Vagina (tissue), 2 donors: ENCODE measurements at regions not wholly inside any gene's neighbourhood (a gene's known extent, or its start where the extent isn't known, plus 50 kb on each side); places are given as distances from the start of the nearest gene placed in this dataset.
A peak's percentile ranks its signal among the peaks of the same experiment; 100 is the strongest.

ENCODE experiments used
- DNase-seq, 2 donors: peaks; one replicate each; pipeline ENCODE4 v3.0.0-alpha.2; 2017; ENCODE audit errors: extremely low spot score in 2 of 2
- H3K27ac ChIP-seq: fragments of 200-600 bp; sonication (generic); one replicate; pipeline ENCODE4 v1.5.1; 2019
- H3K27me3 ChIP-seq: fragments of 200-600 bp; sonication (generic); one replicate; pipeline ENCODE4 v1.5.1; 2019
- H3K36me3 ChIP-seq, 2 donors: fragments of 200-600 bp; sonication (generic); one replicate each; pipeline ENCODE4 v1.5.1; 2017 to 2019
- H3K4me1 ChIP-seq: fragments of 200-600 bp; sonication (generic); one replicate; pipeline ENCODE4 v1.5.1; 2019
- H3K4me3 ChIP-seq, 2 donors: fragments of 200-600 bp; sonication (generic); 1 replicate in 1 of 2; 2 replicates in 1 of 2; pipeline ENCODE4 v1.5.1; 2016 to 2019
- H3K9me3 ChIP-seq: fragments of 200-600 bp; sonication (generic); one replicate; pipeline ENCODE4 v1.5.1; 2019
- POLR2A ChIP-seq, 2 donors: fragments of 450-650 bp; IDR thresholded peaks; one replicate each; pipeline ENCODE4 v1.6.1; 2017; ENCODE audit warnings: antibody characterized with exemption in 2 of 2, mild to moderate bottlenecking in 2 of 2, moderate library complexity in 2 of 2
- POLR2AphosphoS5 ChIP-seq, 2 donors: sonication (generic); formaldehyde crosslinking; IDR thresholded peaks; one replicate each; pipeline ENCODE4 v1.9.0; 2017; ENCODE audit warnings: antibody characterized with exemption in 2 of 2, mild to moderate bottlenecking in 2 of 2, low read depth in 1 of 2; ENCODE audit not compliant: insufficient read depth in 1 of 2
- intact Hi-C: fragments of 100-400 bp; cut with DNase I; formaldehyde crosslinking; loops from one replicate; pipeline ENCODE4 v1.15.1; 2023
- TF ChIP-seq, protein P1 (sequence below), 3 experiments: fragments of 450-650 bp in 2 of 3; fragments of 200-600 bp in 1 of 3; sonication (generic) in 1 of 3; IDR thresholded peaks; one replicate each; pipeline ENCODE4 v1.5.1; 2017 to 2019; ENCODE audit warnings: antibody characterized with exemption in 3 of 3, mild to moderate bottlenecking in 2 of 3, moderate library complexity in 2 of 3

DNA sequence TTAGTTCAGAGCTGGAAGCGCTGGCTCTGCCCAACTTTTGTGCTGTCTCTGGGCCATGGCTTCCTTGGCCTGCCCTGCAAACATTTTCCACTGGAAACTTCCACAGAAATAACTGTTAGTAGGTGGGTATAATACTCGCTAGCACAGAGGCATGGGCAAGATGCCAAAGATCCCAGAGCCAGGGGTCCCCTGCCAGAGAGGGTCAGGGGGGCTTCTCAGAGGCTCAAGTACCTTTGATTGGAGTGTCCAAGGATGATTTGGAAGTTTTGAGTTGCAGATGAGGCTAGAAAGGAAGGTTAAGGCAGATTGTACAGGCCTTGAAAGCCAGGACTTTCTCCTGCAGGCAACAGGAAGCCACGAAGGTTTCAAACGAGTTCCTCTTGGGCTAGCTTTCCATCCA lies 187.6 kb downstream of the DICER1 start:
- peak in 1 of 2 donors; percentile 82 for DNase-seq
- no peaks in the 10 kb centered on the region for H3K36me3 ChIP-seq
- TF ChIP-seq, protein P1, sequence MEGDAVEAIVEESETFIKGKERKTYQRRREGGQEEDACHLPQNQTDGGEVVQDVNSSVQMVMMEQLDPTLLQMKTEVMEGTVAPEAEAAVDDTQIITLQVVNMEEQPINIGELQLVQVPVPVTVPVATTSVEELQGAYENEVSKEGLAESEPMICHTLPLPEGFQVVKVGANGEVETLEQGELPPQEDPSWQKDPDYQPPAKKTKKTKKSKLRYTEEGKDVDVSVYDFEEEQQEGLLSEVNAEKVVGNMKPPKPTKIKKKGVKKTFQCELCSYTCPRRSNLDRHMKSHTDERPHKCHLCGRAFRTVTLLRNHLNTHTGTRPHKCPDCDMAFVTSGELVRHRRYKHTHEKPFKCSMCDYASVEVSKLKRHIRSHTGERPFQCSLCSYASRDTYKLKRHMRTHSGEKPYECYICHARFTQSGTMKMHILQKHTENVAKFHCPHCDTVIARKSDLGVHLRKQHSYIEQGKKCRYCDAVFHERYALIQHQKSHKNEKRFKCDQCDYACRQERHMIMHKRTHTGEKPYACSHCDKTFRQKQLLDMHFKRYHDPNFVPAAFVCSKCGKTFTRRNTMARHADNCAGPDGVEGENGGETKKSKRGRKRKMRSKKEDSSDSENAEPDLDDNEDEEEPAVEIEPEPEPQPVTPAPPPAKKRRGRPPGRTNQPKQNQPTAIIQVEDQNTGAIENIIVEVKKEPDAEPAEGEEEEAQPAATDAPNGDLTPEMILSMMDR (IDR thresholded peaks at IDR 0.05): no peak
- TF ChIP-seq POLR2AphosphoS5 (IDR thresholded peaks at IDR 0.05; ENCODE audit: insufficient read depth in 1 of 2, low read depth in 1 of 2) (no peak), POLR2A (IDR thresholded peaks at IDR 0.05) (no peak)
- H3K4me1 ChIP-seq: no peaks in the 10 kb centered on the region
- no peaks in the 10 kb centered on the region for H3K27me3 ChIP-seq
- no peaks in the 10 kb centered on the region for H3K9me3 ChIP-seq
- no peak overlapping the region for H3K27ac ChIP-seq
- no peak overlapping the region for H3K4me3 ChIP-seq
- intact Hi-C loops: no loop called here

GRCh38 chr14:94966868-94967267 lies 190.5 kb downstream of the DICER1 start:
- Histone ChIP-seq H3K4me3 (no peak overlapping the region), H3K27ac (no peak overlapping the region), H3K27me3 (no peaks in the 10 kb centered on the region), H3K4me1 (no peaks in the 10 kb centered on the region), H3K36me3 (no peaks in the 10 kb centered on the region), H3K9me3 (no peaks in the 10 kb centered on the region)
- TF ChIP-seq POLR2AphosphoS5 (IDR thresholded peaks at IDR 0.05; ENCODE audit: insufficient read depth in 1 of 2, low read depth in 1 of 2) (no peak), POLR2A (IDR thresholded peaks at IDR 0.05) (no peak)
- TF ChIP-seq, protein P1 (IDR thresholded peaks at IDR 0.05): no peak
- intact Hi-C loops: no loop called here
- DNase-seq: no peak

DNA sequence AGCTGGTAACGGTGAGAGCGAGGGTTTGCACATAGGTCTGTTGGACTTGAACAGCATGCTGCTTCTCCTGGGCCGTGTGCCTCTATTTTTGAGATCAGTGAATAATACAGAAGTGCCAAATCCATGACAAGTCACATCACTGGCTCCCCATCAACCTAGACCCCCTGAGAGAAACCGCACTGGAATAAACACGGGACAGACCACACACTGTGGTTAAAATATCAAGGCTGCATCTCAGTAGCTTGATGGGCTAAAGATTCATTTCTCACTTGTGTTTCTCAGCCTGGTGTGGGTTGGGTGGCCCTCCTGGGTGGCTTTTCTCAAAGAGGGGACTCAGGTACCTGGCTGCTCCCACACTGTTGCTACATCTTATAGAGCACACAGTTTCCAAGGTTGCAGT lies 191.0 kb downstream of the DICER1 start:
- H3K4me1 ChIP-seq: no peaks in the 10 kb centered on the region
- no peaks in the 10 kb centered on the region for H3K27me3 ChIP-seq
- no peaks in the 10 kb centered on the region for H3K36me3 ChIP-seq
- no peak overlapping the region for H3K27ac ChIP-seq
- DNase-seq: peak in 1 of 2 donors; percentile 42
- H3K4me3 ChIP-seq: no peak overlapping the region
- TF ChIP-seq POLR2AphosphoS5 (IDR thresholded peaks at IDR 0.05; ENCODE audit: insufficient read depth in 1 of 2, low read depth in 1 of 2) (no peak), POLR2A (IDR thresholded peaks at IDR 0.05) (no peak)
- TF ChIP-seq, protein P1 (IDR thresholded peaks at IDR 0.05): no peak
- intact Hi-C loops: no loop called here
- no peaks in the 10 kb centered on the region for H3K9me3 ChIP-seq

GRCh38 chr14:94965551-94966313 lies 191.6 kb downstream of the DICER1 start:
- H3K4me3 ChIP-seq: no peak overlapping the region
- no peaks in the 10 kb centered on the region for H3K4me1 ChIP-seq
- intact Hi-C loops: no loop called here
- TF ChIP-seq POLR2AphosphoS5 (IDR thresholded peaks at IDR 0.05; ENCODE audit: insufficient read depth in 1 of 2, low read depth in 1 of 2) (no peak), POLR2A (IDR thresholded peaks at IDR 0.05) (no peak)
- TF ChIP-seq, protein P1 (IDR thresholded peaks at IDR 0.05): no peak
- no peaks in the 10 kb centered on the region for H3K9me3 ChIP-seq
- DNase-seq: peak in 1 of 2 donors; percentile 25
- H3K36me3 ChIP-seq: no peaks in the 10 kb centered on the region
- no peaks in the 10 kb centered on the region for H3K27me3 ChIP-seq
- H3K27ac ChIP-seq: no peak overlapping the region

GRCh38 chr14:94964931-94965330 lies 192.4 kb downstream of the DICER1 start:
- TF ChIP-seq POLR2AphosphoS5 (IDR thresholded peaks at IDR 0.05; ENCODE audit: insufficient read depth in 1 of 2, low read depth in 1 of 2): no peak
- no peak for TF ChIP-seq POLR2A (IDR thresholded peaks at IDR 0.05)
- TF ChIP-seq, protein P1 (IDR thresholded peaks at IDR 0.05): no peak
- H3K4me3 ChIP-seq: no peak overlapping the region
- intact Hi-C loops: no loop called here
- no peak overlapping the region for H3K27ac ChIP-seq
- peak in 1 of 2 donors; percentile 65 for DNase-seq
- no peaks in the 10 kb centered on the region for H3K4me1 ChIP-seq
- no peaks in the 10 kb centered on the region for H3K36me3 ChIP-seq
- no peaks in the 10 kb centered on the region for H3K9me3 ChIP-seq
- H3K27me3 ChIP-seq: no peaks in the 10 kb centered on the region
